HepG2 (cell line): ENCODE measurements at regions not wholly inside any gene's neighbourhood (a gene's known extent, or its start where the extent isn't known, plus 50 kb on each side); places are given as distances from the start of the nearest gene placed in this dataset.

ENCODE experiments used
- ATAC-seq: fragments of 200-7000 bp; cut with Tn5 transposase; 3 replicates; pipeline ENCODE4 v1.9.1; 2020; ENCODE audit warnings: mild to moderate bottlenecking, moderate library complexity
- BruUV-seq: library from RNA; stranded (reverse); fragments of 400-500 nt; replicated peaks from 2 replicates; lab custom pipeline; 2021; lab: Mats Ljungman, UMichigan
- CTCF ChIA-PET: fragments of 300-600 bp; formaldehyde crosslinking; extraction: SDS; loops from one replicate; lab custom pipeline; 2021; ENCODE audit warnings: low total read pairs, inconsistent platforms, low intra/inter-chr PET ratio; lab: Yijun Ruan, JAX
- POLR2A ChIA-PET: fragments of 350-600 bp; sonication (Branson Sonifier 250); formaldehyde crosslinking; loops from one replicate; lab custom pipeline; 2020; ENCODE audit warnings: antibody characterized with exemption, inconsistent platforms; lab: Yijun Ruan, JAX
- DNase-seq: peaks from one replicate; pipeline ENCODE4 v3.0.0-alpha.2; 2015; ENCODE audit warnings: low spot score
- FAIRE-seq: peaks from 3 replicates; lab custom pipeline; 2011; peaks lifted over from hg19 to GRCh38; lab: Jason Lieb, UNC
- H2AFZ ChIP-seq: one replicate; pipeline ENCODE4 v1.6.1; 2011; ENCODE audit warnings: low read length, inconsistent platforms
- H3K27ac ChIP-seq: fragments of 300-600 bp; 3 replicates; pipeline ENCODE4 v1.8.0; 2011; ENCODE audit warnings: mixed run types, mild to moderate bottlenecking, mixed read lengths, low read length, inconsistent platforms; ENCODE audit not compliant: insufficient read depth; ENCODE audit errors: extremely low read length
- H3K27me3 ChIP-seq, 2 experiments: fragments of 200-600 bp in 1 of 2; 2 replicates in 1 of 2; 3 replicates in 1 of 2; pipeline versions ENCODE4 v1.6.0 to v1.8.0; 2011; ENCODE audit warnings: low read length in 2 of 2, mild to moderate bottlenecking in 2 of 2, moderate library complexity in 2 of 2, inconsistent platforms in 1 of 2; ENCODE audit not compliant: insufficient read depth in 2 of 2, control insufficient read depth in 1 of 2
- H3K36me3 ChIP-seq, 2 experiments: fragments of 200-600 bp in 1 of 2; replicated peaks in 1 of 2; 2 replicates in 1 of 2; 3 replicates in 1 of 2; pipeline versions ENCODE4 v1.5.1 to v1.8.0; 2011; ENCODE audit warnings: low read length in 2 of 2, inconsistent platforms in 1 of 2; ENCODE audit not compliant: insufficient read depth in 2 of 2, control insufficient read depth in 1 of 2
- H3K4me1 ChIP-seq: 2 replicates; pipeline ENCODE4 v1.5.1; 2012; ENCODE audit warnings: low read length, inconsistent platforms; ENCODE audit not compliant: insufficient read depth
- H3K4me2 ChIP-seq: 2 replicates; pipeline ENCODE4 v1.6.0; 2011; ENCODE audit warnings: low read depth, low read length, inconsistent platforms
- H3K4me3 ChIP-seq, 3 experiments: fragments of 200-600 bp in 1 of 3; sonication (generic), shearing (Covaris generic) in 1 of 3; replicated peaks in 1 of 3; 2 replicates each; pipeline ENCODE4 v1.5.1; 2011 to 2016; ENCODE audit warnings: low read length in 3 of 3, inconsistent platforms in 2 of 3, low read depth in 2 of 3, mild to moderate bottlenecking in 2 of 3, control low read depth in 1 of 3, mixed read lengths in 1 of 3; ENCODE audit not compliant: insufficient read depth in 1 of 3
- H3K79me2 ChIP-seq: one replicate; pipeline ENCODE4 v1.6.1; 2011; ENCODE audit warnings: low read length, inconsistent platforms; ENCODE audit not compliant: insufficient read depth
- H3K9ac ChIP-seq: 2 replicates; pipeline ENCODE4 v1.6.0; 2011; ENCODE audit warnings: mild to moderate bottlenecking, low read depth, low read length, inconsistent platforms; ENCODE audit not compliant: insufficient read depth
- H3K9me3 ChIP-seq: 2 replicates; pipeline ENCODE4 v1.5.1; 2012; ENCODE audit warnings: mild to moderate bottlenecking, low read length
- H4K20me1 ChIP-seq: 2 replicates; pipeline ENCODE4 v1.6.0; 2011; ENCODE audit warnings: inconsistent platforms, mild to moderate bottlenecking, low read length, moderate library complexity; ENCODE audit not compliant: insufficient read depth
- BRCA1 ChIP-seq: sonication (generic); formaldehyde crosslinking; IDR thresholded peaks from 2 replicates; pipeline ENCODE4 v1.4.0; 2020; ENCODE audit warnings: missing genetic modification reagents
- KDM3A ChIP-seq: IDR thresholded peaks from 2 replicates; pipeline ENCODE4 v1.6.1; 2018; ENCODE audit warnings: low read depth, missing compliant biosample characterization
- MAFF ChIP-seq: IDR thresholded peaks from 2 replicates; pipeline ENCODE4 v1.6.1; 2011; ENCODE audit warnings: low read depth, low read length, improper control_type of control experiment
- MAFK ChIP-seq, 2 experiments: IDR thresholded peaks in 1 of 2; conservative IDR thresholded peaks in 1 of 2; 2 replicates each; pipeline ENCODE4 v1.6.1; 2011; ENCODE audit warnings: improper control_type of control experiment in 2 of 2, low read length in 2 of 2
- NFYB ChIP-seq: sonication (generic); formaldehyde crosslinking; IDR thresholded peaks from 2 replicates; pipeline ENCODE4 v1.4.0; 2020; ENCODE audit warnings: missing genetic modification reagents
- ZNF577 ChIP-seq: sonication (generic); formaldehyde crosslinking; IDR thresholded peaks from 2 replicates; pipeline ENCODE4 v1.4.0; 2020; ENCODE audit warnings: mild to moderate bottlenecking, low read depth, missing genetic modification reagents, borderline replicate concordance
- ZNF737 ChIP-seq: sonication (generic); formaldehyde crosslinking; IDR thresholded peaks from 2 replicates; pipeline ENCODE4 v1.5.0; 2020; ENCODE audit warnings: missing genetic modification reagents, mild to moderate bottlenecking, borderline replicate concordance
- WGBS: methylation state at CpG from one replicate; pipeline ENCODE4 v1.1.6; 2017; ENCODE audit warnings: low lambda C conversion rate; 5-methylcytosine and 5-hydroxymethylcytosine counted together
- in situ Hi-C: cut with HindIII; loops from 2 replicates; pipeline ENCODE4 v1.10.0; 2017; ENCODE audit warnings: low pct_unique_long_range_greater_than_20kb; ENCODE audit not compliant: extremely low pct_ligation_motif_present
- intact Hi-C: fragments of 100-400 bp; cut with micrococcal nuclease; formaldehyde crosslinking; loops from one replicate; pipeline ENCODE4 v1.10.0; 2022; ENCODE audit not compliant: unreplicated experiment
- TF ChIP-seq, protein P1 (sequence below): sonication (generic); formaldehyde crosslinking; IDR thresholded peaks from 2 replicates; pipeline ENCODE4 v1.4.0; 2020; ENCODE audit warnings: missing genetic modification reagents
- TF ChIP-seq, protein P2 (sequence below), 2 experiments: fragments of 450-650 bp in 1 of 2; sonication (generic) in 1 of 2; formaldehyde crosslinking; IDR thresholded peaks; 2 replicates each; pipeline versions ENCODE4 v1.5.0 to v1.8.0; 2020 to 2022; ENCODE audit warnings: mild to moderate bottlenecking in 1 of 2, missing genetic modification reagents in 1 of 2
- TF ChIP-seq, protein P3 (sequence below): sonication (generic); formaldehyde crosslinking; IDR thresholded peaks from 2 replicates; pipeline ENCODE4 v1.9.0; 2022; ENCODE audit warnings: low read depth, missing genetic modification reagents

DNA sequence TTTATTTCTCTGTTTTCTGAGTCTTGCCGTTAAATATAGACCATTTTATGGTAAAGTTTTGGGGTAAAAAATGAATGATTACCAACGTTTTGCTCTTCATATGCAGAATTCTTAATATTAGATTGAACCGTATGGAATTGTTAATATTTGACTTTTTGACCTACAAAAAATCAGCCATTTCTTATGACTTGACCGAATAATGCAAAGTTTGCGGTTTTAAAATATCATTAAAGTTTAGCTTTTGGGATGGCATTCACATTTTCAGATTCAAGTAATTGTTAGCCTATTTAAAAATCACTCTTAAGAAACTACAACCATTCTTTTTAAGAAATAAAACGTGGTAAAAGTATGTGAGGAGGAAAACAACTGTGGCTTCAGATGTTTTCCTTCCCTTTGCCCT lies 138.0 kb downstream of the HAUS1 start:
- 86% methylated on average over 6 of the region's 6 CpGs for WGBS
- no peaks in the 10 kb centered on the region for H3K27me3 ChIP-seq
- ATAC-seq = no peak
- H3K4me2 ChIP-seq = no peak overlapping the region
- CTCF ChIA-PET = no interaction called here
- H3K27ac ChIP-seq = no peak overlapping the region
- no peaks in the 10 kb centered on the region; the same call in 1 of the 2 replicates for H4K20me1 ChIP-seq
- TF ChIP-seq BRCA1 (no peak), NFYB (CRISPR knock-in tag) (no peak), MAFK (conservative IDR thresholded peaks at IDR 0.05 in 1 of 2, IDR thresholded peaks at IDR 0.05 in 1 of 2; ENCODE audit: low read length in 2 of 2) (peak; percentile 51 to 70; a peak in 3 of 4 replicates), ZNF737 (CRISPR knock-in tag) (no peak), MAFF (peak; percentile 61)
- TF ChIP-seq, all 625 proteins: peak for 2
- H3K9me3 ChIP-seq = no peaks in the 10 kb centered on the region
- FAIRE-seq (no peak), DNase-seq (no peak)
- in situ Hi-C loops (no loop called here), intact Hi-C loops (no loop called here)
- no peaks in the 10 kb centered on the region for H3K79me2 ChIP-seq
- H3K9ac ChIP-seq = no peak overlapping the region
- H3K4me3 ChIP-seq = no peak overlapping the region
- no TSS peak for BruUV-seq
- H2AFZ ChIP-seq = no peak overlapping the region
- POLR2A ChIA-PET = no interaction called here
- no peaks in the 10 kb centered on the region for H3K4me1 ChIP-seq
- peaks cover 0 to 2% of the 10 kb centered on the region in 2 experiments; a peak in 1 of 5 replicates for H3K36me3 ChIP-seq

DNA sequence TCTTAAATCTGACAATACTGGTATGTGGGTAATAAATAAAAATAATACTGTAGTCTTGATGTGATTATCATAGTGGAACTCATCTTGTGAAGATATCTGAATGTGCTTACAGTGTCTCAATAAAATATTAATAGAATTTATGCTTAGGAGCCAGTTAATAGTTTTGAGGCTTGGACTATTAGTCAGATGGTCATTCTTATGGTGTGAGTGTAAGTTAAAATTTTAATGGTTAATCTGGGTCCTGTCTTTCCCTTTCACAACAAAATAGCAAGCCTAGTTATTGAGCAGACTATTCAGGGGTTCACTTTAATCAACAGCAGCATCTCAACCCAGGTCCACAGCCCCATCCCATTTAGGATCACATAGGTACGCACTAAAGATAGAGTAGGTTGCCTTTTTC lies 138.9 kb downstream of the HAUS1 start:
- intact Hi-C loops (no loop called here), in situ Hi-C loops (no loop called here)
- no peak for ATAC-seq
- no peaks in the 10 kb centered on the region; the same call in 1 of the 2 replicates for H4K20me1 ChIP-seq
- CTCF ChIA-PET = no interaction called here
- no peaks in the 10 kb centered on the region for H3K27me3 ChIP-seq
- H3K9me3 ChIP-seq = no peaks in the 10 kb centered on the region
- no peak for FAIRE-seq
- TF ChIP-seq ZNF577 (CRISPR knock-in tag) (no peak), KDM3A (CRISPR knock-in tag) (no peak)
- TF ChIP-seq, protein P1, sequence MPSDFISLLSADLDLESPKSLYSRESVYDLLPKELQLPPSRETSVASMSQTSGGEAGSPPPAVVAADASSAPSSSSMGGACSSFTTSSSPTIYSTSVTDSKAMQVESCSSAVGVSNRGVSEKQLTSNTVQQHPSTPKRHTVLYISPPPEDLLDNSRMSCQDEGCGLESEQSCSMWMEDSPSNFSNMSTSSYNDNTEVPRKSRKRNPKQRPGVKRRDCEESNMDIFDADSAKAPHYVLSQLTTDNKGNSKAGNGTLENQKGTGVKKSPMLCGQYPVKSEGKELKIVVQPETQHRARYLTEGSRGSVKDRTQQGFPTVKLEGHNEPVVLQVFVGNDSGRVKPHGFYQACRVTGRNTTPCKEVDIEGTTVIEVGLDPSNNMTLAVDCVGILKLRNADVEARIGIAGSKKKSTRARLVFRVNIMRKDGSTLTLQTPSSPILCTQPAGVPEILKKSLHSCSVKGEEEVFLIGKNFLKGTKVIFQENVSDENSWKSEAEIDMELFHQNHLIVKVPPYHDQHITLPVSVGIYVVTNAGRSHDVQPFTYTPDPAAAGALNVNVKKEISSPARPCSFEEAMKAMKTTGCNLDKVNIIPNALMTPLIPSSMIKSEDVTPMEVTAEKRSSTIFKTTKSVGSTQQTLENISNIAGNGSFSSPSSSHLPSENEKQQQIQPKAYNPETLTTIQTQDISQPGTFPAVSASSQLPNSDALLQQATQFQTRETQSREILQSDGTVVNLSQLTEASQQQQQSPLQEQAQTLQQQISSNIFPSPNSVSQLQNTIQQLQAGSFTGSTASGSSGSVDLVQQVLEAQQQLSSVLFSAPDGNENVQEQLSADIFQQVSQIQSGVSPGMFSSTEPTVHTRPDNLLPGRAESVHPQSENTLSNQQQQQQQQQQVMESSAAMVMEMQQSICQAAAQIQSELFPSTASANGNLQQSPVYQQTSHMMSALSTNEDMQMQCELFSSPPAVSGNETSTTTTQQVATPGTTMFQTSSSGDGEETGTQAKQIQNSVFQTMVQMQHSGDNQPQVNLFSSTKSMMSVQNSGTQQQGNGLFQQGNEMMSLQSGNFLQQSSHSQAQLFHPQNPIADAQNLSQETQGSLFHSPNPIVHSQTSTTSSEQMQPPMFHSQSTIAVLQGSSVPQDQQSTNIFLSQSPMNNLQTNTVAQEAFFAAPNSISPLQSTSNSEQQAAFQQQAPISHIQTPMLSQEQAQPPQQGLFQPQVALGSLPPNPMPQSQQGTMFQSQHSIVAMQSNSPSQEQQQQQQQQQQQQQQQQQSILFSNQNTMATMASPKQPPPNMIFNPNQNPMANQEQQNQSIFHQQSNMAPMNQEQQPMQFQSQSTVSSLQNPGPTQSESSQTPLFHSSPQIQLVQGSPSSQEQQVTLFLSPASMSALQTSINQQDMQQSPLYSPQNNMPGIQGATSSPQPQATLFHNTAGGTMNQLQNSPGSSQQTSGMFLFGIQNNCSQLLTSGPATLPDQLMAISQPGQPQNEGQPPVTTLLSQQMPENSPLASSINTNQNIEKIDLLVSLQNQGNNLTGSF (CRISPR knock-in tag) = no peak
- TF ChIP-seq, protein P2, sequence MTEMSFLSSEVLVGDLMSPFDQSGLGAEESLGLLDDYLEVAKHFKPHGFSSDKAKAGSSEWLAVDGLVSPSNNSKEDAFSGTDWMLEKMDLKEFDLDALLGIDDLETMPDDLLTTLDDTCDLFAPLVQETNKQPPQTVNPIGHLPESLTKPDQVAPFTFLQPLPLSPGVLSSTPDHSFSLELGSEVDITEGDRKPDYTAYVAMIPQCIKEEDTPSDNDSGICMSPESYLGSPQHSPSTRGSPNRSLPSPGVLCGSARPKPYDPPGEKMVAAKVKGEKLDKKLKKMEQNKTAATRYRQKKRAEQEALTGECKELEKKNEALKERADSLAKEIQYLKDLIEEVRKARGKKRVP (CRISPR knock-in tag; IDR thresholded peaks at IDR 0.05) = no peak
- TF ChIP-seq, protein P3, sequence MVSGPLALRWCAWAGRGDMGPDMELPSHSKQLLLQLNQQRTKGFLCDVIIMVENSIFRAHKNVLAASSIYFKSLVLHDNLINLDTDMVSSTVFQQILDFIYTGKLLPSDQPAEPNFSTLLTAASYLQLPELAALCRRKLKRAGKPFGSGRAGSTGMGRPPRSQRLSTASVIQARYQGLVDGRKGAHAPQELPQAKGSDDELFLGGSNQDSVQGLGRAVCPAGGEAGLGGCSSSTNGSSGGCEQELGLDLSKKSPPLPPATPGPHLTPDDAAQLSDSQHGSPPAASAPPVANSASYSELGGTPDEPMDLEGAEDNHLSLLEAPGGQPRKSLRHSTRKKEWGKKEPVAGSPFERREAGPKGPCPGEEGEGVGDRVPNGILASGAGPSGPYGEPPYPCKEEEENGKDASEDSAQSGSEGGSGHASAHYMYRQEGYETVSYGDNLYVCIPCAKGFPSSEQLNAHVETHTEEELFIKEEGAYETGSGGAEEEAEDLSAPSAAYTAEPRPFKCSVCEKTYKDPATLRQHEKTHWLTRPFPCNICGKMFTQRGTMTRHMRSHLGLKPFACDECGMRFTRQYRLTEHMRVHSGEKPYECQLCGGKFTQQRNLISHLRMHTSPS (CRISPR knock-in tag) = no peak
- H3K27ac ChIP-seq = no peak overlapping the region
- DNase-seq = no peak
- POLR2A ChIA-PET = no interaction called here
- no peaks in the 10 kb centered on the region for H3K4me1 ChIP-seq
- no peaks in the 10 kb centered on the region for H3K79me2 ChIP-seq
- H3K4me3 ChIP-seq = no peak overlapping the region
- no peak overlapping the region for H2AFZ ChIP-seq
- no peak overlapping the region for H3K4me2 ChIP-seq
- WGBS = 0% methylated on average over 1 of the region's 1 CpG
- no TSS peak for BruUV-seq
- no peak overlapping the region for H3K9ac ChIP-seq
- peaks cover 2 to 3% of the 10 kb centered on the region in 2 experiments; a peak in 2 of 5 replicates for H3K36me3 ChIP-seq
